Activated naive CD4-positive, alpha-beta T cell treated with anti-CD3 and anti-CD28 coated beads for 36 hours (primary cell): ENCODE measurements at regions not wholly inside any gene's neighbourhood (a gene's known extent, or its start where the extent isn't known, plus 50 kb on each side); places are given as distances from the start of the nearest gene placed in this dataset.

Experiments used
- CTCF ChIA-PET: fragments of 350-600 bp; sonication (Branson Sonifier 250); formaldehyde crosslinking; loops from one replicate; lab custom pipeline; 2021; ENCODE audit warnings: antibody characterized with exemption; lab: Charles Lee
- DNase-seq: peaks from one replicate; pipeline ENCODE4 v3.0.0-alpha.2; 2020
- H3K27ac Mint-ChIP-seq: one replicate; pipeline ENCODE4 v1.8.0; 2021; ENCODE audit warnings: mild to moderate bottlenecking, mixed read lengths
- H3K27me3 Mint-ChIP-seq: one replicate; pipeline ENCODE4 v1.8.0; 2021; ENCODE audit warnings: low read depth, mixed read lengths
- H3K36me3 Mint-ChIP-seq: one replicate; pipeline ENCODE4 v1.8.0; 2021; ENCODE audit warnings: low read depth, mixed read lengths
- H3K4me1 Mint-ChIP-seq: one replicate; pipeline ENCODE4 v1.8.0; 2021; ENCODE audit warnings: low read depth, mixed read lengths
- H3K4me3 Mint-ChIP-seq: one replicate; pipeline ENCODE4 v1.8.0; 2021; ENCODE audit warnings: mild to moderate bottlenecking, moderate library complexity, mixed read lengths
- H3K9me3 Mint-ChIP-seq: one replicate; pipeline ENCODE4 v1.8.0; 2021; ENCODE audit warnings: mixed read lengths
- intact Hi-C: fragments of 100-400 bp; cut with micrococcal nuclease; formaldehyde crosslinking; loops from one replicate; pipeline ENCODE4 v1.15.1; 2023

GRCh38 chr11:134541355-134541754, 129.3 kb upstream of the B3GAT1 start:
- Mint-ChIP-seq H3K4me1 (no peaks in the 10 kb centered on the region), H3K9me3 (no peaks in the 10 kb centered on the region), H3K27ac (no peak overlapping the region), H3K4me3 (no peak overlapping the region), H3K27me3 (peaks cover 16% of the 10 kb centered on the region), H3K36me3 (no peaks in the 10 kb centered on the region)
- CTCF ChIA-PET = no interaction called here
- intact Hi-C loops = no loop called here
- no peak for DNase-seq

GRCh38 chr11:134539285-134539684, 127.2 kb upstream of the B3GAT1 start:
- Mint-ChIP-seq H3K9me3 (no peaks in the 10 kb centered on the region), H3K27ac (no peak overlapping the region)

GRCh38 chr11:134538742-134539141, 126.7 kb upstream of the B3GAT1 start:
- intact Hi-C loops = no loop called here

More at GRCh38 chr11:134539285-134539684, 127.2 kb upstream of the B3GAT1 start:
- no peaks in the 10 kb centered on the region for H3K4me1 Mint-ChIP-seq
- H3K4me3 Mint-ChIP-seq = no peak overlapping the region
- DNase-seq = no peak
- intact Hi-C loops = no loop called here
- peaks cover 15% of the 10 kb centered on the region for H3K27me3 Mint-ChIP-seq
- CTCF ChIA-PET = no interaction called here
- H3K36me3 Mint-ChIP-seq = no peaks in the 10 kb centered on the region

DNA sequence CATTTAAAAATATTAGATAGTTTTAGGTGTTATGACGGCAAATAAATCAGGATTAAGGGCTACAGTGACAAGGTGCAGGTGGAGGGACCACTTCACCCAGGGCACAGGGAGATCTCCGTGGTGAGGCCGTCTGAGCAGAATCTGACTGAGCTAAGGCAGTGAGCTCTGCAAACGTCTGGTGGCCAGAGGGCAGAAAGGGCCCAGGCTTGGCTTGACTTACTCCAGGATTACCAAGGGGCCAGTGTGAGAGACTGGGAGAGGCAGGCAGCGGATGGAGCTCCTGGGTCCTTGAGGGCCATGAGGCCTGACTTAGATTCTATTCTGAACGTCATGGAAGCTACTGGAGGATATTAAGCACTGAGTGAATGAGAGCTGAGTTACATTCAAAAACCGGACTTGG, 125.9 kb upstream of the B3GAT1 start:
- Mint-ChIP-seq H3K27ac (no peak overlapping the region), H3K27me3 (peaks cover 15% of the 10 kb centered on the region), H3K4me1 (no peaks in the 10 kb centered on the region), H3K4me3 (no peak overlapping the region), H3K36me3 (no peaks in the 10 kb centered on the region), H3K9me3 (no peaks in the 10 kb centered on the region)
- intact Hi-C loops = no loop called here
- CTCF ChIA-PET = no interaction called here
- no peak for DNase-seq

More at GRCh38 chr11:134538742-134539141, 126.7 kb upstream of the B3GAT1 start:
- Mint-ChIP-seq H3K36me3 (no peaks in the 10 kb centered on the region), H3K27ac (no peak overlapping the region), H3K4me3 (no peak overlapping the region), H3K4me1 (no peaks in the 10 kb centered on the region), H3K27me3 (peaks cover 15% of the 10 kb centered on the region), H3K9me3 (no peaks in the 10 kb centered on the region)
- CTCF ChIA-PET = no interaction called here
- DNase-seq = no peak

- Mint-ChIP-seq H3K27me3 (peaks cover 15% of the 10 kb centered on the region), H3K36me3 (no peaks in the 10 kb centered on the region), H3K27ac (no peak overlapping the region), H3K4me1 (no peaks in the 10 kb centered on the region), H3K4me3 (no peak overlapping the region), H3K9me3 (no peaks in the 10 kb centered on the region)
- intact Hi-C loops = no loop called here
- CTCF ChIA-PET = no interaction called here
- DNase-seq = no peak
These were observed 125.3 kb upstream of the B3GAT1 start for GRCh38 chr11:134537296-134537695.

- Mint-ChIP-seq H3K36me3 (no peaks in the 10 kb centered on the region), H3K4me3 (no peak overlapping the region), H3K27me3 (peaks cover 16% of the 10 kb centered on the region), H3K9me3 (no peaks in the 10 kb centered on the region), H3K4me1 (no peaks in the 10 kb centered on the region), H3K27ac (no peak overlapping the region)
- no peak for DNase-seq
- intact Hi-C loops = no loop called here
- CTCF ChIA-PET = no interaction called here
These were observed 124.6 kb upstream of the B3GAT1 start for GRCh38 chr11:134536677-134537076.

DNA sequence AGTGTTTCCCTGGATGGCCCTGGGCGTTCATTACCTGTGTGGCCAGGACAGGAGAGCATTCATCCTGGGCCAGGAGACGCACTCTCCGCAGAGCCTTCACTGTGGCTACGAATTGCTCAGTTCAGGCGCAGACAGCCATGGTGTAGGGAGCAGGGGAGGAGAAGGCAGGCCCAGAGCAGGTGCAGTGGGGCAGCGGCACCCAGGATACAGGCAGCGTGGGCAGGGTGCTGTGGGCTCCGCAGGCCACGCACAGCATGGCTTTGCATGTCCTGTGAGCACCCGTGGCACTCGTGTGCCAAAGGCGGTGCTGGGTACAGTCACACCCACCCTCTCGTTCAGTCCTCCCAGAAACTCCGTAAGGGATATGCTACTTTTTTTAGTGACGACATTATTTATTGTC, 124.2 kb upstream of the B3GAT1 start:
- Mint-ChIP-seq H3K4me1 (no peaks in the 10 kb centered on the region), H3K9me3 (no peaks in the 10 kb centered on the region), H3K27ac (no peak overlapping the region), H3K36me3 (no peaks in the 10 kb centered on the region), H3K4me3 (no peak overlapping the region), H3K27me3 (peaks cover 16% of the 10 kb centered on the region)
- CTCF ChIA-PET = no interaction called here
- intact Hi-C loops = no loop called here
- no peak for DNase-seq

DNA sequence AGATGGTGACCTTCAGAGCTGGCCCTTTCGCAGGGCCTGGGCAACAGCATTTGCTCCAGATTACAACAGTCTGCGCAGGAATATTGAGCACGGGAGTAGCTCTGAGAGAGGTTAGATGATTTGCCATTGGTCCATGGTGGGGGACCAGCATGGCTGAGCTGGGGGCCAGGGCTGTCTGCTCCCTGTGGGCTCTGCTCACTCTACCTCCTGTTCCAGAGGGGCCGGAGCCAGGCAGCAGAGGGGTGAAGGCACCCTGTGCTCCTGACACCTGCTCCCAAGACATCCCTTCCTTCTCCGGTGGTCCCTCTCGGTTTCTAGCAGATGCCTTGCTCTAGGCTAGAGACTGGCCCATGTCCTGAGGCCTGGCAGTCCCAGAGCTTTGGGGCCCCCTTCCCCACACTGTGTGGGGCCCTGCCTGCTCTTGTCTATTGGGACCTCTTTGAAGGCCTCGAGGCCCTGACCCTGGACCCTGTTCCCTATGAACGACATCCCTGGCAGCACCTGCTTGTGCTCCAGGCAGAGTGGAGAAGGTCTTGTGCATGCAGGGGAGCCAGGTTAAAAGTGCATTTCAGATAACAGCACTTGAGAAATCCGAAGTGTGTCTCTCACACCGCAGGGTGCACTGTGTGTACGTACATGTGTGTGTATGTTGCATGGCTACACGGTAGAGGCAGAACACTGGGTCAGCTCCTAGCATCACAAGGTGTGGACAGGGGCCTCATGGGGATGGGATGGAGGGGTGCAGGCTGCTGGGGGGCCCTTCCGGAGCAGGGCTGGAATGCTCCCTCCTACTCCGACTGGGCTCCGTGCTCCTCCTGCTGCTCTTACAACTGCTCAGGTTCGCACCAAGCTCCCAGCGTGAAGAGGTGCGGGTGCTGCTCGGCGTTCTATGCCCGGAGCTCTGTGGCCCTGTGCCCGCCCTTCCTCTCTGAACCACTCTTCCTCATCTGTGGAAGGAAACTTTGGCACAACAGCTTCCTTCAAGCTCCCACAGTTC, 123.3 kb upstream of the B3GAT1 start:
- intact Hi-C loops = no loop called here
- no peak for DNase-seq
- CTCF ChIA-PET = no interaction called here

GRCh38 chr11:134533511-134533910, 121.5 kb upstream of the B3GAT1 start:
- H3K4me3 Mint-ChIP-seq = no peak overlapping the region
- DNase-seq = no peak
- CTCF ChIA-PET = no interaction called here
- H3K27ac Mint-ChIP-seq = no peak overlapping the region
- H3K4me1 Mint-ChIP-seq = no peaks in the 10 kb centered on the region
- no peaks in the 10 kb centered on the region for H3K36me3 Mint-ChIP-seq
- H3K9me3 Mint-ChIP-seq = no peaks in the 10 kb centered on the region
- intact Hi-C loops = no loop called here
- peaks cover 15% of the 10 kb centered on the region for H3K27me3 Mint-ChIP-seq

More for the DNA sequence above, 123.3 kb upstream of the B3GAT1 start:
- no peaks in the 10 kb centered on the region for H3K4me1 Mint-ChIP-seq
- H3K27ac Mint-ChIP-seq = no peak overlapping the region
- peaks cover 18% of the 10 kb centered on the region for H3K27me3 Mint-ChIP-seq
- no peaks in the 10 kb centered on the region for H3K9me3 Mint-ChIP-seq
- no peak overlapping the region for H3K4me3 Mint-ChIP-seq
- no peaks in the 10 kb centered on the region for H3K36me3 Mint-ChIP-seq

GRCh38 chr11:134532921-134533421, 120.9 kb upstream of the B3GAT1 start:
- Mint-ChIP-seq H3K4me3 (no peak overlapping the region), H3K27ac (no peak overlapping the region), H3K27me3 (peaks cover 10% of the 10 kb centered on the region), H3K36me3 (no peaks in the 10 kb centered on the region), H3K9me3 (no peaks in the 10 kb centered on the region), H3K4me1 (no peaks in the 10 kb centered on the region)
- no peak for DNase-seq
- CTCF ChIA-PET = no interaction called here
- intact Hi-C loops = no loop called here

GRCh38 chr11:134532131-134532920, 120.3 kb upstream of the B3GAT1 start:
- peaks cover 5% of the 10 kb centered on the region for H3K27me3 Mint-ChIP-seq
- intact Hi-C loops = no loop called here
- DNase-seq = no peak
- CTCF ChIA-PET = no interaction called here
- H3K4me3 Mint-ChIP-seq = no peak overlapping the region
- H3K36me3 Mint-ChIP-seq = no peaks in the 10 kb centered on the region
- no peaks in the 10 kb centered on the region for H3K4me1 Mint-ChIP-seq
- H3K27ac Mint-ChIP-seq = no peak overlapping the region
- no peaks in the 10 kb centered on the region for H3K9me3 Mint-ChIP-seq

DNA sequence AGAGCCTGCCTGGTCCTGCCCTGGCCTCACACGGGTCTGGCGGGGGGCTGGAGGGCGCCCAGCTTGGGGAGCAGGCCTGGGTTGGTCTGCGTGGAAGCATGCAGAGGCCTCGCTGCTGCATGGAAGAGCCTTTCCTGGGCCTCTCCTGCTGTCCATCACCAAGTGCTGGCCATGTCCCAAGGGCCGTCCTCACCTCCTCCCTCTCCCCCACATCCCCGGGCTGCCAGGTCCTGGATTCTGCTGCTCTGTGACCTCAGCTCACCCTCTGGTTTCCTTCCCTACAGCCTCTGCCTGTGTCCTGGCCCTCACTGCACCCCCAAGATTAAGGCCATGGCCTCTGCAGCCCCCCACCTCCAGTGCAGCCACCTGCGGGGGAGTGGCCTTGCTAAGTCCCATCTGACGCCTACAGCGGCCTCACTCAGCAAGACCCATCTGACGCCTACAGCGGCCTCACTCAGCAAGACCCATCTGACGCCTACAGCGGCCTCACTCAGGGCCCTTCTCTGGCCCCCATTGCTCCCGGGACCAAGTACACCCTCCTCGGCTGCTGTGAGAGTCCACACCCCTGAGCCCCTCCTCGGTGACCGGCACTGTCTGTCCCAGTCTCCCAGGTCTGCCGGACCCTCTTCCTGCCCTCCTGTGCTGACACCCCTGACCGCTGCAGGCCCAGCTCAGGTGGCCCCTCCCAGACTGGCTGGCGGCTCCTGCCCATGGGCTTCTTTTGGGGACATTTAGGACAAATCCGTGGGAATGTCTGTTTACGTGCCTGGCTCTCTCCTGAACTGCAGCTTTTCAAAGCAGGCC, 119.5 kb upstream of the B3GAT1 start:
- H3K36me3 Mint-ChIP-seq = no peaks in the 10 kb centered on the region
- no peak overlapping the region for H3K4me3 Mint-ChIP-seq
- H3K9me3 Mint-ChIP-seq = no peaks in the 10 kb centered on the region
- no peak for DNase-seq
- H3K27ac Mint-ChIP-seq = no peak overlapping the region
- peaks cover 4% of the 10 kb centered on the region for H3K27me3 Mint-ChIP-seq
- CTCF ChIA-PET = no interaction called here
- intact Hi-C loops = no loop called here
- no peaks in the 10 kb centered on the region for H3K4me1 Mint-ChIP-seq
